ENCODE measurements at regions not wholly inside any gene's neighbourhood (a gene's known extent, or its start where the extent isn't known, plus 50 kb on each side); places are given as distances from the start of the nearest gene placed in this dataset.

DNA sequence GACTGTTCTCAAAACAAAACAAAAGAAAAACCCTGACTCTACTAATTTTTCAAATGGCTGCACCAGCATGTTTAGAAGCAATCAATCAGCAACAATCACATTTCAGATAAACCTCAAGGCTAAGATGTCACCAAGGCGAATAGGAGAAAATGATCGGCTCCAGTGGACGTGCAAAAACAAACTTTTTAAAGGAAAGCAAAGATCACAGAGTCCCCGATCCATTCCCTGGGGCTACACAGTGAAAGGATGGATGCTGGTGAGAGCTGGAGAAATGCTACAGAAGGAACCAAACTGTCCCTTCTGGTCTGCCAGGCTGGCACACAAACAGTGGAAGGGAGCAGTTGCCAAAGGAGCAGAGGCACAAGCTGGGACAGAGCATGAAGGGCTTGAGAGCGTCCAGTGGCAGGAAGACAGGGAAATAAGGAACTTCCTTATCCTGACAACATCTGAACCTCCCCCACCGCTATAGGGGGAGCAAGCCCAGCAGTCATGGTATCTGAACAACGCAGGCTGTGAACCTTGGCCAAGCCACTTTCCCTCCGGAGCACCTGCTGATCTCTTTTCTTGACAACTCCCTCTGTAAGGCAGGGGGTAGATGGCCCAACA lies 73.7 kb upstream of the HIVEP1 start (continued):
- TF ChIP-seq ZNF592 (IDR thresholded peaks at IDR 0.05) = peak; percentile 94
- TF ChIP-seq EGR1 (conservative IDR thresholded peaks at IDR 0.05) = peak; percentile 72
- TF ChIP-seq, protein P1, sequence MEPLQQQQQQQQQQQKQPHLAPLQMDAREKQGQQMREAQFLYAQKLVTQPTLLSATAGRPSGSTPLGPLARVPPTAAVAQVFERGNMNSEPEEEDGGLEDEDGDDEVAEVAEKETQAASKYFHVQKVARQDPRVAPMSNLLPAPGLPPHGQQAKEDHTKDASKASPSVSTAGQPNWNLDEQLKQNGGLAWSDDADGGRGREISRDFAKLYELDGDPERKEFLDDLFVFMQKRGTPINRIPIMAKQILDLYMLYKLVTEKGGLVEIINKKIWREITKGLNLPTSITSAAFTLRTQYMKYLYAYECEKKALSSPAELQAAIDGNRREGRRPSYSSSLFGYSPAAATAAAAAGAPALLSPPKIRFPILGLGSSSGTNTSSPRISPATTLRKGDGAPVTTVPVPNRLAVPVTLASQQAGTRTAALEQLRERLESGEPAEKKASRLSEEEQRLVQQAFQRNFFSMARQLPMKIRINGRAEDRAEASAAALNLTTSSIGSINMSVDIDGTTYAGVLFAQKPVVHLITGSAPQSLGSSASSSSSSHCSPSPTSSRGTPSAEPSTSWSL (CRISPR knock-in tag; IDR thresholded peaks at IDR 0.05; ENCODE audit: borderline replicate concordance) = peak; percentile 79; the same call in 1 of the 2 replicates
- peak; percentile 49 for TF ChIP-seq E2F8 (IDR thresholded peaks at IDR 0.05; ENCODE audit: low read depth, partially characterized antibody)
- TF ChIP-seq ZNF133 (CRISPR knock-in tag; IDR thresholded peaks at IDR 0.05) = 0 out of 2 replicates have a peak, but pooled peaks have one; percentile 13
- peak; percentile 59; the same call in 1 of the 2 replicates for TF ChIP-seq SUPT5H (IDR thresholded peaks at IDR 0.05)
- peak; percentile 99 for TF ChIP-seq SMARCA4 (IDR thresholded peaks at IDR 0.05)
- TF ChIP-seq SMARCB1 (IDR thresholded peaks at IDR 0.05; ENCODE audit: insufficient read length, low read depth) = peak; percentile 76
- peak; percentile 99 for TF ChIP-seq SMARCE1 (IDR thresholded peaks at IDR 0.05)
- peak; percentile 97 for TF ChIP-seq PML (IDR thresholded peaks at IDR 0.05; ENCODE audit: low read length)
- TF ChIP-seq IRF2 (CRISPR knock-in tag; IDR thresholded peaks at IDR 0.05) = no peak
- TF ChIP-seq ZNF408 (CRISPR knock-in tag; IDR thresholded peaks at IDR 0.05; ENCODE audit: low read depth) = no peak
- no peak for TF ChIP-seq ZFP30 (CRISPR knock-in tag; IDR thresholded peaks at IDR 0.05; ENCODE audit: borderline replicate concordance)
- no peak for TF ChIP-seq ZNF3 (CRISPR knock-in tag; IDR thresholded peaks at IDR 0.05)
- peak; percentile 80; the same call in 1 of the 2 replicates for TF ChIP-seq HEY1 (CRISPR knock-in tag; IDR thresholded peaks at IDR 0.05; ENCODE audit: borderline replicate concordance)

Measured in K562 (cell line).